Liver (tissue), 8 donors: ENCODE measurements at regions not wholly inside any gene's neighbourhood (a gene's known extent, or its start where the extent isn't known, plus 50 kb on each side); places are given as distances from the start of the nearest gene placed in this dataset.

Experiments used
- DNase-seq: peaks from one replicate; pipeline ENCODE4 v3.0.0-alpha.2; 2017; ENCODE audit warnings: low spot score
- H3K27ac ChIP-seq, 2 donors: one replicate each; pipeline ENCODE4 v1.7.0; 2013; ENCODE audit warnings: inconsistent platforms in 2 of 2, low read length in 2 of 2, control low read depth in 1 of 2, low read depth in 1 of 2, mild to moderate bottlenecking in 1 of 2
- H3K27me3 ChIP-seq, 4 donors: one replicate each; pipeline versions ENCODE4 v1.6.1 to v1.7.0; 2013; ENCODE audit warnings: low read length in 3 of 4, inconsistent platforms in 1 of 4, mild to moderate bottlenecking in 1 of 4, moderate library complexity in 1 of 4; ENCODE audit not compliant: control insufficient read depth in 4 of 4, insufficient read depth in 4 of 4
- H3K36me3 ChIP-seq, 4 donors: one replicate each; pipeline versions ENCODE4 v1.6.1 to v1.7.0; 2013; ENCODE audit warnings: low read length in 3 of 4, mild to moderate bottlenecking in 3 of 4, low read depth in 1 of 4, moderate library complexity in 1 of 4; ENCODE audit not compliant: control insufficient read depth in 4 of 4, insufficient read depth in 3 of 4
- H3K4me1 ChIP-seq, 4 donors: one replicate each; pipeline versions ENCODE4 v1.6.1 to v1.7.0; 2013; ENCODE audit warnings: low read length in 3 of 4, mild to moderate bottlenecking in 3 of 4, moderate library complexity in 1 of 4; ENCODE audit not compliant: control insufficient read depth in 4 of 4, insufficient read depth in 4 of 4
- H3K4me3 ChIP-seq, 3 donors: one replicate each; pipeline versions ENCODE4 v1.6.1 to v1.7.0; 2013; ENCODE audit warnings: low read length in 3 of 3, control low read depth in 1 of 3, low read depth in 1 of 3, mild to moderate bottlenecking in 1 of 3
- H3K9ac ChIP-seq, 2 donors: one replicate each; pipeline ENCODE4 v1.7.0; 2013; ENCODE audit warnings: low read length in 2 of 2, mild to moderate bottlenecking in 2 of 2, moderate library complexity in 2 of 2, control low read depth in 1 of 2, low read depth in 1 of 2
- H3K9me3 ChIP-seq, 4 donors: one replicate each; pipeline versions ENCODE4 v1.6.1 to v1.7.0; 2013; ENCODE audit warnings: low read length in 3 of 4; ENCODE audit not compliant: control insufficient read depth in 4 of 4
- ATF3 ChIP-seq: IDR thresholded peaks from 2 replicates; pipeline ENCODE4 v1.6.1; 2016; ENCODE audit warnings: antibody characterized with exemption
- EGR1 ChIP-seq, 2 donors: IDR thresholded peaks; 2 replicates each; pipeline ENCODE4 v1.6.1; 2016 to 2018; ENCODE audit warnings: antibody characterized with exemption in 2 of 2, low read depth in 2 of 2
- FOXA1 ChIP-seq: IDR thresholded peaks from 2 replicates; pipeline ENCODE4 v1.6.1; 2016; ENCODE audit warnings: antibody characterized with exemption
- FOXA2 ChIP-seq: IDR thresholded peaks from 2 replicates; pipeline ENCODE4 v1.6.1; 2016; ENCODE audit warnings: antibody characterized with exemption
- GABPA ChIP-seq, 2 donors: IDR thresholded peaks in 1 of 2; conservative IDR thresholded peaks in 1 of 2; 2 replicates each; pipeline ENCODE4 v1.6.1; 2016; ENCODE audit warnings: antibody characterized with exemption in 2 of 2, mild to moderate bottlenecking in 1 of 2, moderate library complexity in 1 of 2
- HNF4A ChIP-seq, 2 donors: conservative IDR thresholded peaks; 2 replicates each; pipeline ENCODE4 v1.6.1; 2016; ENCODE audit warnings: antibody characterized with exemption in 2 of 2, mild to moderate bottlenecking in 2 of 2
- HNF4G ChIP-seq: IDR thresholded peaks from 2 replicates; pipeline ENCODE4 v1.6.1; 2016; ENCODE audit warnings: antibody characterized with exemption
- NR2F2 ChIP-seq: IDR thresholded peaks from 2 replicates; pipeline ENCODE4 v1.6.1; 2016; ENCODE audit warnings: antibody characterized with exemption
- RAD21 ChIP-seq, 2 donors: IDR thresholded peaks; 2 replicates each; pipeline ENCODE4 v1.6.1; 2016; ENCODE audit warnings: antibody characterized with exemption in 2 of 2, mild to moderate bottlenecking in 2 of 2
- REST ChIP-seq: IDR thresholded peaks from 2 replicates; pipeline ENCODE4 v1.6.1; 2016; ENCODE audit warnings: antibody characterized with exemption, mild to moderate bottlenecking
- RXRA ChIP-seq, 2 donors: IDR thresholded peaks; 2 replicates each; pipeline ENCODE4 v1.6.1; 2017 to 2018; ENCODE audit warnings: antibody characterized with exemption in 2 of 2, mild to moderate bottlenecking in 1 of 2
- SP1 ChIP-seq: IDR thresholded peaks from 2 replicates; pipeline ENCODE4 v1.6.1; 2018; ENCODE audit warnings: antibody characterized with exemption, mild to moderate bottlenecking
- TAF1 ChIP-seq: conservative IDR thresholded peaks from 2 replicates; pipeline ENCODE4 v1.6.1; 2016; ENCODE audit warnings: antibody characterized with exemption, mild to moderate bottlenecking
- WGBS: extraction: QIAGEN DNeasy Blood & Tissue Kit; methylation state at CpG from one replicate; pipeline ENCODE4 v1.1.7; 2013; 5-methylcytosine and 5-hydroxymethylcytosine counted together
- TF ChIP-seq, protein P1 (sequence below): IDR thresholded peaks from 2 replicates; pipeline ENCODE4 v1.6.1; 2016; ENCODE audit warnings: antibody characterized with exemption
- TF ChIP-seq, protein P2 (sequence below): fragments of 150-350 bp; IDR thresholded peaks from 2 replicates; pipeline ENCODE4 v1.5.1; 2017; ENCODE audit warnings: improper control_type of control experiment, low read depth, low read length; ENCODE audit not compliant: missing input control
- donor health status: healthy.
- donor health status: healthy.
- donor health status: healthy.
- donor health status: healthy.
- donor health status: healthy.

DNA sequence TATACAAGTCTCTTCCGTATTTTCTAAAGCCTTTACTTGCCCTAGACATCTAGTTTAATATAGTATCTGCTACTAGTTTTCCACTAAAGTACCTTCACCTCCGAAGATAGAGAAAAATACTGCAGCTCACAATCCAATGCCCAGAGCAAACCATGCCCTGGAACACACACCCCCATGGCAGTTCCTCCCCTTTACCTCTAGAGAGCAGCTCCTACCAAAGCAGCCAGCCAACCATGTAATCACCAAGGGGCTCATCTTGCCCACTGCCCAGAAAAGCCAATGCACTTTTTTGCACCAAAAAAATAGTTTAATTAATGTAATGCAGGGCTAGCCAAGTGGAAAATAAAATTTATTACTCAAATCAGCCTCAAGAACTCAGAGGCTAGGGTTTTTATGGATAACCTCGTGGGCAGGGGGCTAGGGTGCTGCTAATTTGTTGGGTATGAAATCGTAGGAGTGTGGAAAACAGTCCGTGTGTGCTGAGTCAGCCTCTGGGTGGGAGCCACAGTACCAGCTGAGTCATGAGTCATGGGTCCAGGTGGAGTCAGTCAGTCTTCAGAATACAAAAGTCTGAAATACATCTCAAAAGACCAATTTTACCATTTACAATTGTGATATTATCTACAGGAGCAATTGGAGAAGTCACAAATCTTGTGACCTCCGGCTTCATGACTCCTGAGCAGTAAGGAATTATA lies 120.1 kb upstream of the ACO1 start:
- TF ChIP-seq GABPA (IDR thresholded peaks at IDR 0.05 in 1 of 2, conservative IDR thresholded peaks at IDR 0.05 in 1 of 2) (no peak), REST (no peak), RAD21 (IDR thresholded peaks at IDR 0.05) (peak; percentile 35 to 36), ATF3 (no peak), FOXA1 (no peak), HNF4A (conservative IDR thresholded peaks at IDR 0.05) (no peak), HNF4G (no peak)
- TF ChIP-seq, protein P1, sequence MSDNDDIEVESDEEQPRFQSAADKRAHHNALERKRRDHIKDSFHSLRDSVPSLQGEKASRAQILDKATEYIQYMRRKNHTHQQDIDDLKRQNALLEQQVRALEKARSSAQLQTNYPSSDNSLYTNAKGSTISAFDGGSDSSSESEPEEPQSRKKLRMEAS = no peak
- 65% methylated on average over 6 of the region's 6 CpGs for WGBS
- Histone ChIP-seq H3K36me3 (no peaks in the 10 kb centered on the region), H3K9me3 (no peaks in the 10 kb centered on the region), H3K4me3 (no peak overlapping the region), H3K4me1 (no peaks in the 10 kb centered on the region), H3K9ac (no peak overlapping the region), H3K27me3 (no peaks in the 10 kb centered on the region), H3K27ac (no peak overlapping the region)
- DNase-seq = no peak

- H3K9ac ChIP-seq = no peak overlapping the region
- DNase-seq = no peak
- TF ChIP-seq RXRA (IDR thresholded peaks at IDR 0.05) = no peak
- no peak for TF ChIP-seq HNF4G
- TF ChIP-seq FOXA2 = no peak
- no peak for TF ChIP-seq TAF1
- TF ChIP-seq HNF4A (conservative IDR thresholded peaks at IDR 0.05) = no peak
- TF ChIP-seq GABPA (IDR thresholded peaks at IDR 0.05 in 1 of 2, conservative IDR thresholded peaks at IDR 0.05 in 1 of 2) = no peak
- TF ChIP-seq SP1 = no peak
- TF ChIP-seq REST = no peak
- TF ChIP-seq NR2F2 = no peak
- TF ChIP-seq, protein P2, sequence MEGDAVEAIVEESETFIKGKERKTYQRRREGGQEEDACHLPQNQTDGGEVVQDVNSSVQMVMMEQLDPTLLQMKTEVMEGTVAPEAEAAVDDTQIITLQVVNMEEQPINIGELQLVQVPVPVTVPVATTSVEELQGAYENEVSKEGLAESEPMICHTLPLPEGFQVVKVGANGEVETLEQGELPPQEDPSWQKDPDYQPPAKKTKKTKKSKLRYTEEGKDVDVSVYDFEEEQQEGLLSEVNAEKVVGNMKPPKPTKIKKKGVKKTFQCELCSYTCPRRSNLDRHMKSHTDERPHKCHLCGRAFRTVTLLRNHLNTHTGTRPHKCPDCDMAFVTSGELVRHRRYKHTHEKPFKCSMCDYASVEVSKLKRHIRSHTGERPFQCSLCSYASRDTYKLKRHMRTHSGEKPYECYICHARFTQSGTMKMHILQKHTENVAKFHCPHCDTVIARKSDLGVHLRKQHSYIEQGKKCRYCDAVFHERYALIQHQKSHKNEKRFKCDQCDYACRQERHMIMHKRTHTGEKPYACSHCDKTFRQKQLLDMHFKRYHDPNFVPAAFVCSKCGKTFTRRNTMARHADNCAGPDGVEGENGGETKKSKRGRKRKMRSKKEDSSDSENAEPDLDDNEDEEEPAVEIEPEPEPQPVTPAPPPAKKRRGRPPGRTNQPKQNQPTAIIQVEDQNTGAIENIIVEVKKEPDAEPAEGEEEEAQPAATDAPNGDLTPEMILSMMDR = no peak
- TF ChIP-seq EGR1 (IDR thresholded peaks at IDR 0.05; ENCODE audit: low read depth in 2 of 2) = no peak
- no peaks in the 10 kb centered on the region for H3K9me3 ChIP-seq
- H3K4me1 ChIP-seq = no peaks in the 10 kb centered on the region
- H3K27me3 ChIP-seq = no peaks in the 10 kb centered on the region
- H3K4me3 ChIP-seq = no peak overlapping the region
- H3K36me3 ChIP-seq = no peaks in the 10 kb centered on the region
- WGBS = 81% methylated on average over 3 of the region's 3 CpGs
- H3K27ac ChIP-seq = no peak overlapping the region
Observed at GRCh38 chr9:32265037-32265436, 119.4 kb upstream of the ACO1 start.
